HS-5 (cell line): ENCODE measurements at regions not wholly inside any gene's neighbourhood (a gene's known extent, or its start where the extent isn't known, plus 50 kb on each side); places are given as distances from the start of the nearest gene placed in this dataset.

Experiments used
- DNase-seq: peaks from one replicate; pipeline ENCODE4 v3.0.0-alpha.2; 2012; ENCODE audit warnings: low read depth

- no peak for DNase-seq
These were observed 226.9 kb downstream of the TMEM38B start for GRCh38 chr9:105921057-105921726.

GRCh38 chr9:105928416-105928815 is 234.1 kb downstream of the TMEM38B start:
- DNase-seq, result no peak

GRCh38 chr9:105930011-105930627 is 235.8 kb downstream of the TMEM38B start:
- no peak for DNase-seq

- no peak for DNase-seq
These were observed 237.9 kb downstream of the TMEM38B start for GRCh38 chr9:105932276-105932675.

- no peak for DNase-seq
These were observed 256.1 kb downstream of the TMEM38B start for GRCh38 chr9:105950448-105950847.

- DNase-seq, result no peak
These were observed 256.6 kb downstream of the TMEM38B start for GRCh38 chr9:105950894-105951293.

GRCh38 chr9:105954517-105954916 is 260.2 kb downstream of the TMEM38B start:
- DNase-seq, result no peak

- no peak for DNase-seq
These were observed 263.5 kb downstream of the TMEM38B start for GRCh38 chr9:105957830-105958229.

GRCh38 chr9:105958587-105958986 is 264.2 kb downstream of the TMEM38B start:
- no peak for DNase-seq

- DNase-seq, result no peak
These were observed 265.2 kb downstream of the TMEM38B start for GRCh38 chr9:105959531-105959930.

- no peak for DNase-seq
These were observed 269.2 kb downstream of the TMEM38B start for GRCh38 chr9:105963343-105964099.

GRCh38 chr9:105964156-105964555 is 269.8 kb downstream of the TMEM38B start:
- DNase-seq, result no peak

- no peak for DNase-seq
These were observed 272.5 kb downstream of the TMEM38B start for GRCh38 chr9:105966834-105967233.

- no peak for DNase-seq
These were observed 272.9 kb downstream of the TMEM38B start for GRCh38 chr9:105967248-105967647.

GRCh38 chr9:105967797-105968196 is 273.5 kb downstream of the TMEM38B start:
- DNase-seq, result no peak

GRCh38 chr9:105968811-105969466 is 274.6 kb downstream of the TMEM38B start:
- no peak for DNase-seq

GRCh38 chr9:105969636-105970035 is 275.3 kb downstream of the TMEM38B start:
- DNase-seq, result peak; percentile 29

GRCh38 chr9:105971986-105972385 is 277.6 kb downstream of the TMEM38B start:
- DNase-seq, result no peak

GRCh38 chr9:105972466-105973204 is 278.3 kb downstream of the TMEM38B start:
- no peak for DNase-seq

- DNase-seq, result peak; percentile 68
These were observed 279.6 kb downstream of the TMEM38B start for GRCh38 chr9:105973951-105974351.

GRCh38 chr9:105975886-105976645 is 281.7 kb downstream of the TMEM38B start:
- no peak for DNase-seq
